AG10803 (cell line): ENCODE measurements at regions not wholly inside any gene's neighbourhood (a gene's known extent, or its start where the extent isn't known, plus 50 kb on each side); places are given as distances from the start of the nearest gene placed in this dataset.

Experiments
- DNase-seq: peaks from one replicate; pipeline ENCODE4 v3.0.0; 2010; ENCODE audit warnings: low read depth
- H3K4me3 ChIP-seq: 2 replicates; pipeline ENCODE4 v1.5.1; 2011; ENCODE audit warnings: mild to moderate bottlenecking, low read length, control low read depth
- CTCF ChIP-seq: conservative IDR thresholded peaks from 2 replicates; pipeline ENCODE4 v1.5.1; 2011; ENCODE audit warnings: mild to moderate bottlenecking, low read length, control low read depth, inconsistent platforms

- H3K4me3 ChIP-seq: no peak overlapping the region
- TF ChIP-seq CTCF: no peak
- DNase-seq: no peak
Observed at GRCh38 chr9:102000956-102001355, 262.5 kb upstream of the GRIN3A start.

GRCh38 chr9:101999441-101999840 is 261.0 kb upstream of the GRIN3A start:
- H3K4me3 ChIP-seq: no peak overlapping the region
- no peak for DNase-seq
- TF ChIP-seq CTCF: no peak

GRCh38 chr9:101995231-101995630 is 256.8 kb upstream of the GRIN3A start:
- TF ChIP-seq CTCF: no peak
- no peak for DNase-seq
- no peak overlapping the region for H3K4me3 ChIP-seq

GRCh38 chr9:101993771-101994170 is 255.3 kb upstream of the GRIN3A start:
- TF ChIP-seq CTCF: no peak
- no peak overlapping the region for H3K4me3 ChIP-seq
- no peak for DNase-seq

GRCh38 chr9:101991926-101992325 is 253.5 kb upstream of the GRIN3A start:
- no peak for DNase-seq
- H3K4me3 ChIP-seq: no peak overlapping the region
- no peak for TF ChIP-seq CTCF

- peak; percentile 63 for TF ChIP-seq CTCF
- no peak overlapping the region for H3K4me3 ChIP-seq
- DNase-seq: peak; percentile 20
Observed at GRCh38 chr9:101977614-101978210, 239.3 kb upstream of the GRIN3A start.

- TF ChIP-seq CTCF: no peak
- no peak overlapping the region for H3K4me3 ChIP-seq
- no peak for DNase-seq
Observed at GRCh38 chr9:101970609-101971008, 232.2 kb upstream of the GRIN3A start.
